Spleen (tissue), 7 donors: ENCODE measurements at regions not wholly inside any gene's neighbourhood (a gene's known extent, or its start where the extent isn't known, plus 50 kb on each side); places are given as distances from the start of the nearest gene placed in this dataset.

Source experiments
- POLR2AphosphoS5 ChIP-seq, 3 donors: sonication (generic); formaldehyde crosslinking; IDR thresholded peaks; one replicate each; pipeline ENCODE4 v1.5.1; 2017; ENCODE audit warnings: antibody characterized with exemption in 3 of 3
- TF ChIP-seq, protein P1 (sequence below), 11 experiments: fragments of 200-600 bp in 7 of 11; fragments of 450-650 bp in 4 of 11; sonication (generic) in 4 of 11; IDR thresholded peaks in 8 of 11; conservative IDR thresholded peaks in 3 of 11; 1 replicate in 7 of 11; 2 replicates in 4 of 11; pipeline versions ENCODE4 v1.4.0 to v1.8.0; 2016 to 2021; ENCODE audit warnings: antibody characterized with exemption in 11 of 11, inconsistent platforms in 4 of 11, mild to moderate bottlenecking in 1 of 11
- donor health status: DM: no; HTN: no; CAD: no; lungs with moderate emphysema.
- donor health status: DM: no; HTN: no; CAD: no.
- donor health status: DM: no; HTN: no; CAD: no.

DNA sequence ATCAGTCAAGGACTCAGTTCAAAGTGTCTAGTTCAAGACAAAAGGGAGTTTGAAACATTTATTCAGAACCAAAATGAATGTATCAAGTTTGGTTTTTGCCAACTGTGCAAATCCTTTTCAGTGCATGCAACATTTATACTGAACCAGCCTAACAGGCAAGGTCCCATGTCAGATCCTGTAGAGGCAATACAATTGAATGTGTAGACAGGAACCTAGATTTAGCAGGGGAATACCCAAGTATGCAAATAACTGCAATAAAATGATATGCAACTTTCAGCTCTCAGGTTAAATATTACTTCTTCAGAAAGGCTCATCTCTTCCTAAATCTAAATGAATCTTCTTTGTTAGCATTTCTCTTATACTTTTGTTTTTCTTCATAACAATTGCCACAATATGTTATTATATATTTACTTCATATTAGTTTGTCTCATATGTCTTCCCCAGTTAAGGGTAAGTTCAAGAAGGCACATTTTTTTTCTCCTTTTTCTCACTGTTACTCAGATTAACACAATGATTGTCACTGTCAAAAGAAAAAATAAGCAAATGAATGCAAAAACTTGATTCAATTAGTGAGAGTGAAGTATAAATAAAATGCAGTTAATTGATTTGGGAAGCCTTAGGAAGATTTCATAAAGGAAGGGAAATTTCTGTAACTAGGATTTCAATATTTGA lies 163.9 kb upstream of the RASA1 start:
- TF ChIP-seq, protein P1, sequence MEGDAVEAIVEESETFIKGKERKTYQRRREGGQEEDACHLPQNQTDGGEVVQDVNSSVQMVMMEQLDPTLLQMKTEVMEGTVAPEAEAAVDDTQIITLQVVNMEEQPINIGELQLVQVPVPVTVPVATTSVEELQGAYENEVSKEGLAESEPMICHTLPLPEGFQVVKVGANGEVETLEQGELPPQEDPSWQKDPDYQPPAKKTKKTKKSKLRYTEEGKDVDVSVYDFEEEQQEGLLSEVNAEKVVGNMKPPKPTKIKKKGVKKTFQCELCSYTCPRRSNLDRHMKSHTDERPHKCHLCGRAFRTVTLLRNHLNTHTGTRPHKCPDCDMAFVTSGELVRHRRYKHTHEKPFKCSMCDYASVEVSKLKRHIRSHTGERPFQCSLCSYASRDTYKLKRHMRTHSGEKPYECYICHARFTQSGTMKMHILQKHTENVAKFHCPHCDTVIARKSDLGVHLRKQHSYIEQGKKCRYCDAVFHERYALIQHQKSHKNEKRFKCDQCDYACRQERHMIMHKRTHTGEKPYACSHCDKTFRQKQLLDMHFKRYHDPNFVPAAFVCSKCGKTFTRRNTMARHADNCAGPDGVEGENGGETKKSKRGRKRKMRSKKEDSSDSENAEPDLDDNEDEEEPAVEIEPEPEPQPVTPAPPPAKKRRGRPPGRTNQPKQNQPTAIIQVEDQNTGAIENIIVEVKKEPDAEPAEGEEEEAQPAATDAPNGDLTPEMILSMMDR (IDR thresholded peaks at IDR 0.05 in 8 of 11, conservative IDR thresholded peaks at IDR 0.05 in 3 of 11), result no peak
- no peak for TF ChIP-seq POLR2AphosphoS5 (IDR thresholded peaks at IDR 0.05)
